HG03103 (cell line): ENCODE measurements at regions not wholly inside any gene's neighbourhood (a gene's known extent, or its start where the extent isn't known, plus 50 kb on each side); places are given as distances from the start of the nearest gene placed in this dataset.

Experiments used
- ATAC-seq: cut with Tn5 transposase; IDR thresholded peaks from one replicate; pipeline ENCODE4 v1.9.1; 2021; ENCODE audit warnings: low read depth; ENCODE audit not compliant: unreplicated experiment

GRCh38 chr2:33903701-33904100 lies 304.6 kb upstream of the FAM98A start:
- no peak for ATAC-seq

GRCh38 chr2:33903215-33903614 lies 304.1 kb upstream of the FAM98A start:
- ATAC-seq: no peak

DNA sequence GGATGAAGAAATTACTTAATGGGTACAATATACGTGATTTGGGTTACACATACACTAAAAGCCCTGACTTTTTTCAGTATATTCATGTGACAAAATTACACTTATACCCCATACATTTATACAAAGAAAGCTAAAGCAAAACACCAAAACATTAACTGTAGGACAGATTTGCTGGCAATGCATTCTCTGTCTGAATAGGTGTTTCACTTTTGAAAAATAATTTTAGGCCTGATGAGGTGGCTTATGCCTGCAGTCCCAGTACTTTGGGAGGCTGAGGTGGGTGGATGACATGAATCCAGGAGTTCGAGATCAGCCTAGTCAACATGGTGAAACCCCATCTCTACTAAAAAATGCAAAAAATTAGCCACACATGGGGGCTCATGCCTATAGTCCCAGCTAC lies 301.5 kb upstream of the FAM98A start:
- no peak for ATAC-seq

DNA sequence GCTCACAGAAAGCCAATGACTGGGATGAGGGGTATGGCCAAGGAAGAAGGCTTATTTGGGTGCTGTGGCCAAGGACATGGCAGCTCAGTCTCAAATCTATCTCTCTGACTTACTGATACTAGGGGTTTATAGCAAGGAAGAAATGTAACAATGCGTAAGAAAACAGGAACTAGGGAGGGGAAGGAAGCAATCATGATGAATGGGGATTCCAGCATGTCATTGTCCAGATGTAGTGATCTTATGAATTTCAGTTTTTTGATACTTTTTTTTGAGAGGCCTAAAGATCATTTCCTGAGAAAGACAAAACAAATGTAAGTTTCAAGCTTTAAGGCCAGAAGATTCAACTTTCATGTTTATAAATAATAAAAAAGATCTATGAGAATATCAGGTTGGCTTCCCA lies 298.6 kb upstream of the FAM98A start:
- ATAC-seq: no peak

- ATAC-seq: no peak
Observed at GRCh38 chr2:33893824-33894223, 294.7 kb upstream of the FAM98A start.

GRCh38 chr2:33891616-33892015 lies 292.5 kb upstream of the FAM98A start:
- ATAC-seq: no peak

DNA sequence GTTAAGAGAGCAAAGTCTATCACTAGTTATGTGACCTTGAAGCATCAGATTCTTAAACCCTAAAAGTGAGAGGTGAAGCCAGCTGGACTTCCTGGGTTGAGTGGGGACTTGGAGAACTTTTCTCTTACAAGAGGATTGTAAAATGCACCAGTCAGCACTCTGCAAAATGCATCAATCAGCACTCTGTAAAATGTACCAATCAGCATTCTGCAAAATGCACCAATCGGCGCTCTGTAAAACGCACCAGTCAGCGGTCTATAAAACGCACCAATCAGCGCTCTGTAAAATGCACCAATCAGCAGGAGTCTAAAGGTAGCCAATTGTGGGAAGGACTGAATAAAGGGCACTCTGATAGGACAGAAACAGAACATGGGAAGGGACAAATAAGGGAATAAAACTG lies 291.6 kb upstream of the FAM98A start:
- ATAC-seq: no peak

DNA sequence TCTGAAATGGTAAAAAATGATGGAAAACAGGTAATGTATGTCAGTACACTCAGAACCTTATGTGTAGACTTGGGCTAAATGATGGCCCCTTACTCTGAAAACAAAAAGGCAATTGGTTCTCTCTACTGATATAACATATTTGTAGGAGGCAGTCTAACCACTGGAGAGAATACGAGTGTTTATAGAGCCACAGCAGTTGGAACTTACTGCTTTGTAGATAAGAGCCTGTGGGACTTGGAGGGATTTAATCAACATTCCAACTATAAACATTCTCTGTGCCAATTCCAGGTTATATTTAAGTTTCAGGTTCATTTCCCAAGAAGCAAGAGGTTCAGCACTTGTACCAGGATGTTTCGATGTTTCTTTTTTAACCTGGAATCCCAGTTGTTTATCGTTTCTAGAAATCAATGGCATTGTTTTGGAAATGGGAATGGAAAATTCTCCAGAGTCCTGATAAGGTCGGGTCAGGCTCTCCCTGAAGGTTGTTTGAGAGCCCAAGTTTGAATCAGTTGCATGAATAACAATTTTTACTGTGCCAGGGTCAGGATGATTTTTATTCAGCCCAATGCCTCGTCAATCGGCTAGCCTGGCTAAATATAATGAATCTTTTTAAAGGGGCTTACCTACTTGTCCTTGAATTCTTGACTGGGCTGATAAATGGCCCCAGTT lies 278.4 kb upstream of the FAM98A start:
- no peak for ATAC-seq

GRCh38 chr2:33873076-33873605 lies 274.0 kb upstream of the FAM98A start:
- no peak for ATAC-seq

DNA sequence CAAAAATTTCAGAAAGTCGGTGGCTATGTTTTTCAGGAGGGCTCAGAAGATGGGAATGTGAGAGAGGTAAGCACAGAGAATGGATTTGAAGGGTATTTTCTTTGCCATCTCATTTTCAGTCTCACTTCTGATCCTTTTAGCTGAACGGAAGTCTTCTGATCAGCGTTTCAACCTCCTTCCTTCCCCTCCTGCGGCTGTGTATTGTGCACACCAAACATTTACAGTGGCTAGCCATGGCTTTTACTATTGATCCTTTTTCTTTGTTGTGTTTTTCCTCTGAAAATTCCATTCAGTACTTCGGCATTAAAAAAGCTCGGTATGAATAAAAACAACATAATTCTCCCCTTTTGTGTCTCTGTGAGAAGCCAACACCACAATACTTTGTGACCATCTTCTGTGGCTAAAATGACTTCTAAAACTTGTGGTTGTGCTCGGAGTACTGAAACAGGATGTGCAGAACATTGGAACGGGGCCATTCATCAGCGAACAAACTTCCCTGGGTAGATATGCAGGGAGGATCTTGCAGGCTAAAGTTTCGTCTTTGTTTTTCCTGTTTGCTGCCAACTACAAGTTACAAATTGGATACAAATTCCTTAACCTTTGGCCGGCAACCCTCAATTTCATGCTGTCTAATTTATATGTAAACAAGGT lies 260.8 kb upstream of the FAM98A start:
- no peak for ATAC-seq

DNA sequence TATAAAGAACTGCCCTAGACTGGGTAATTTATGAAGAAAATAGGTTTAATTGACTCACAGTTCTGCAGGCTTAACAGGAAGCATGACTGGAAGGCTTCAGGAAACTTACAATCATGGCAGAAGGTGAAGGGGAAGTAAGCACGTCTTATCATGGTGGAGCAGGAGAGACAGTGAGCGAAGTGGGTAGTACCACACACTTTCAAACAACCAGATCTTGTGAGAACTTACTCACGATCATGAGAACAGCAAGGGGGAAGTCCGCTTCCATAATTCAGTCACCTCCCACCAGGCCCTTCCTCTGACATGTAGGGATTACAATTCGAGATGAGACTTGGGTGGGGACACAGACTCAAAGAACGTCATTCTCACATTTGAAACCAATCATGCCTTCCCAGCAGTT lies 260.1 kb upstream of the FAM98A start:
- ATAC-seq: no peak

GRCh38 chr2:33848486-33848885 lies 249.4 kb upstream of the FAM98A start:
- no peak for ATAC-seq

DNA sequence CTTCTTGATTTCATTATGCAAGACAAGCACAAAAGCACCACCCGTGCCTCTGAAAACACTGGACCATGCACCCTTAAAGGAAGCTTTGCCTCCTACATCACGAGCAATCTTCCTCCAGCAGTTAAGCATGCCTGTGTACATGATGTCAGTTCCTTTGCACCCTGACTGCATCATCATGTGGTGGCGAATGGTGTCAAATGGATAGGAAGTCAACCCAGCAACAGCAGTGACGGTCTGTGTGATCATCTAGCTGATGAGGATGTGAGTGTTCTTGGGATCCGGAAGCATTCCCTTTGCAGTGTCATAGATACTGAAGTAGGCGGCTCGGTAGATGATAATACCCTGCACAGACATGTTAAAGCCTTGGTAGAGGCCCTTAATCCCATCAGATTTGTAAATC lies 240.7 kb upstream of the FAM98A start:
- ATAC-seq: no peak

- ATAC-seq: no peak
Observed at GRCh38 chr2:33836628-33837027, 237.5 kb upstream of the FAM98A start.

DNA sequence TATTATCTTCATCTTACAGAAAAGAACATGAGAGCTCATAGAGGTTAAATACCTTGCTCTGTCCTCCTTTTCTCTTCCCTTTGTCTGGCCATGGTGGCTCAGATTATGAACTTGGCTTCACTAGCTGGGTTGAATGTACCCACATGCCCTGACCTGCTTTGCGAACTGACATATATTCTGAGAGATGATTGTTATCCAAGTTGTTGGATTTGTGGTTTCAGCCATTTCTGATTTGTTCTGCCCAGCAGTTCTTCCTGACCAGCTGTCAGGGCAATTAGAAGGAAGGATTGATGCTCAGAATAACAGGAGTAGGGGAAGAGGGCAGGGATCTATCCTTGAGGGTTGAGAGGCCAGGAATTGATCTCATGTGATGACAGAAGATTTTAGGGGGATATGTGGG lies 236.8 kb upstream of the FAM98A start:
- no peak for ATAC-seq

GRCh38 chr2:33822964-33823363 lies 223.9 kb upstream of the FAM98A start:
- no peak for ATAC-seq

DNA sequence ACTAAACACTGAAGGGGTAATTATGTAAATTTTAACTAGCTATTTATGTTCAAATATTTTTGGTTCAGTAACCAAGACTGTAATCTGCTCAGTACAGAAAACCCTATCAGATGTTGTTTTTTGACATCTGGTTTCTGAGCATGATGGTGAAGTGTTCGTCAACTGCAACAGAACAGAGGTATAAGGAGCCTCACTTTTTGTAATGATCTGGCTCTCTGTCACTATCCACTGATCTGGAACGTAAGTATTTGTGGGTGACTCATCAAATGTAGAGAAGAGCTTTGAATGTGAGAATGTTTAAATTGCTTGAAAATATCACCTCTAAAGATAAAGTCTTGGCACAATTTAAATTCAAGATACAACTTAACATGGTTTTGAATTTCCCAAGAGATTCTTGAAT lies 213.6 kb upstream of the FAM98A start:
- ATAC-seq: no peak

DNA sequence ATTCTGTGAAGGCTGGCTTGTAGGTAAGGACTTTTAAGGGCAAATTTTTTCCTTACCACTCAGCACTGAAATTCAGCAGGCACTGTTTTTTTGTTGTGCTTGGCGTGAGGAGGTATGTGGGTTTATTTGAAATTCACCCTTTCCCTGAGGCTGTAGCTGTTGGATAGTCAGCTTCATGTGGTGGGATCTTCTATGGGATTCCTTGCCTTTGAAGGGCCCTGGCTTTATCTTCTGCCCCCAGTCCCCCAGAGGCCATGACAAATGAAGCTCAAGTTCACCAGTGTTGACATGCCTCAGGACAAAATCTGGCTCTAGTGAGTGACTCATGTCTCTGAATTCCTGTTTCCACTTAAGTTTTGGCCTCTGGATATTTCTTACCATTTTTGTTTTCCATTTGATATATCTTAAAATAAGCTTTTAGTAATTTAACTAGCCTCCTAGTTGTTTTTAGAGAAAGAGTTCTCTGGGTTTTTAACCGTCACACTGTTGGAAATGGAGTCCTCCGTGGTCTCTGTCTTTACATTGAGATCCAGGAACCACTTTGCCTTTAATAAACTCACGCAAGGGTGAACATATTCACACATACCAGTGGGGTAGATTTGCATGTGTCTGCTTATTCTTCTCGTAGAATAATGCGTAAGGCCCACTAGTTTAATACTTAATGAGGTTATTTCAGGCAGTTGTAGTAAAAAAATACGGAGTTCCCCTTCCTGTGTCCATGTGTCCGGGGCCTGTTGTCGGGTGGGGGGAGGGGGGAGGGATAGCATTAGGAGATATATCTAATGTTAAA lies 211.1 kb upstream of the FAM98A start:
- ATAC-seq: no peak

- no peak for ATAC-seq
Observed at GRCh38 chr2:33806041-33806440, 206.9 kb upstream of the FAM98A start.

DNA sequence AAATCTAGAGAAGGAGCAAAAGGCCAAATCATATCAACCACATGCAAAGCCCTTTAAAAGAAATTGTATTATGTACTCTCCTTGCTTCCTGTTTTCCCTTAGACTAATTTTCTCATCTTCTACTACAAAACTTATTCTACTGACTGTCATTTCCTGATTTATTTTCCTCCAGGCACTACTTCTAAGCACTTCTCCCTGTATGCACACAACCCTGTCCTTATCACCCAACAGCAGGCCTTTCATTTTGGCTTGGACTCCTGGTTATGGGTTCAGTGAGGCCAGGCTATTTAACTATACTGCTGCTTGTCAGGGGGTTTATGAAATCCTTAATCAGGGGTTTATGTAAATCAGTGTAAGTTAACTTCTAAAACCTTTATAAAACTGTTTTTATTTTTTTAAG lies 205.1 kb upstream of the FAM98A start:
- ATAC-seq: no peak

GRCh38 chr2:33796511-33796910 lies 197.4 kb upstream of the FAM98A start:
- ATAC-seq: no peak

DNA sequence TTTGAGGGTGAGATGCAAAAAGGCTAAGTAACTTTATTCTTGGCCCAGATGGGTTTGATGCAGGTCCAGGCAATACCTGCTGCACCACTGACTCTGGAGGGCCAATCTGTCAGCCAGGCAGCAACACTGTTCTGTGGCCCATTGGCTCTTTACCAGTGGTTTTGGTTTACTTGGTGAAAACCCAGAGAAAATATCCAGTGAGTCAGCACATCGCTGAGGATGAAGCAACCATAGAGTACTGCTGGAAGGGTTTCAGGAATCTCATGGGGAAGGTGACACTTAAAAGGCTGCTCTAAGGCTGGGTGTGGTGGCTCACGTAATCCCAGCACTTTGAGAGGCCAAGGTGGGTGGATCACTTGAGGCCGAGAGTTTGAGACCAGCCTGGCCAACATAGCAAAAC lies 192.5 kb upstream of the FAM98A start:
- ATAC-seq: no peak
